ACC112 (cell line): ENCODE measurements at regions not wholly inside any gene's neighbourhood (a gene's known extent, or its start where the extent isn't known, plus 50 kb on each side); places are given as distances from the start of the nearest gene placed in this dataset.
"Not testable (repeated sequence)": the region's sequence is repeated elsewhere in the genome, so short reads cannot be mapped to it uniquely, and the experiment has no call there.

ENCODE experiments used
- H2AFZ ChIP-seq: fragments of 200-600 bp; sonication (generic); one replicate; pipeline ENCODE4 v1.6.0; 2017; ENCODE audit warnings: antibody characterized with exemption, low read length; ENCODE audit not compliant: unreplicated experiment
- H3K27ac ChIP-seq: fragments of 200-600 bp; sonication (generic); 2 replicates; pipeline ENCODE4 v1.5.1; 2014; ENCODE audit warnings: low read depth, mild to moderate bottlenecking, antibody characterized with exemption, low read length, moderate library complexity
- H3K27me3 ChIP-seq: fragments of 200-600 bp; sonication (generic); 2 replicates; pipeline ENCODE4 v1.6.1; 2014; ENCODE audit warnings: mild to moderate bottlenecking, antibody characterized with exemption, low read length, moderate library complexity, mixed read lengths; ENCODE audit not compliant: insufficient read depth
- H3K36me3 ChIP-seq: fragments of 200-600 bp; sonication (generic); 2 replicates; pipeline ENCODE4 v1.6.1; 2016; ENCODE audit warnings: mild to moderate bottlenecking, antibody characterized with exemption, low read length, moderate library complexity, mixed read lengths; ENCODE audit not compliant: insufficient read depth
- H3K4me1 ChIP-seq: fragments of 200-600 bp; sonication (generic); one replicate; pipeline ENCODE4 v1.6.1; 2016; ENCODE audit warnings: low read length, mixed read lengths; ENCODE audit not compliant: insufficient read depth, unreplicated experiment, control insufficient read depth
- H3K4me3 ChIP-seq: fragments of 200-600 bp; sonication (generic); 2 replicates; pipeline ENCODE4 v1.5.1; 2014; ENCODE audit warnings: mild to moderate bottlenecking, low read depth, low read length
- H3K79me2 ChIP-seq: fragments of 200-600 bp; sonication (generic); one replicate; pipeline ENCODE4 v1.6.0; 2016; ENCODE audit warnings: low read length; ENCODE audit not compliant: control insufficient read depth, unreplicated experiment, insufficient read depth

DNA sequence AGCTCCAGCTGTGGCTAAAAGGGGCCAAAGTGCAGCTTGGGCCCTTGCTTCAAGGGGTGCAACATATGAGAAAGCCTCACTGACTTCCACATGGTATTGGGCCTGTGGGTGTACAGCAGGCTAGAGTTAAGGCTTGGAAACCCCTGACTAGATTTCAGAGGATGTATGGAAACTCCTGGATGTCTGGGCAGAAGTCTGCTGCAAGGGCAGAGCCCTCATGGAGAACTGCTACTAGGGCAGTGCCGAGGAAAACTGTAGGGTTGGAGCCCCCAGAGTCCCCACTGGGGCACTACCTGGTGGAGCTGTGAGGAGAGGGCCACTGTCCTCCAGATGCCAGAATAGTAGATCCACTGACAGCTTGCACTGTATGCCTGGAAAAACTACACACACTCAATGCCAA is 69.5 kb downstream of the XCL2 start:
- Histone ChIP-seq H3K4me3 (no peak overlapping the region), H3K36me3 (no peaks in the 10 kb centered on the region), H3K27ac (no peak overlapping the region), H3K27me3 (no peaks in the 10 kb centered on the region), H3K4me1 (peaks cover 17% of the 10 kb centered on the region), H2AFZ (no peak overlapping the region), H3K79me2 (no peaks in the 10 kb centered on the region)

DNA sequence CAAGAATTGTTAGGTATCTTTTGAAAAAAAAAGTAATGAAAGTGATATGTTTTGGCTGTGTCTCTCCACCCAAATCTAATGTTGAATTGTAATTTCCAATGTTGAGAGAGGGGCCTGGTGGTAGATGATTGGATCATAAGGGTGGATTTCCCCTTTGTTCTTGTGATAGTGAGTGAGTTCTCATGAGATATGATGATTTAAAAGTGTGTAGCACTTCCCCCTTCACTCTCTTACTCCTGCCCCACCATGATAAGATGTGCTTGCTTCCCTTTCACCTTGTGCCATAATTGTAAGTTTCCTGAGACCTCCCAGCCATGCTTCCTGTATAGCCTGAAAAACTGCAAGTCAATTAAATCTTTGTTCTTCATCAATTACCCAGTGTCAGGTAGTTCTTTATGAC is 70.7 kb downstream of the XCL2 start:
- H3K4me3 ChIP-seq = no peak overlapping the region
- no peaks in the 10 kb centered on the region for H3K36me3 ChIP-seq
- peaks cover 23% of the 10 kb centered on the region for H3K4me1 ChIP-seq
- no peaks in the 10 kb centered on the region for H3K79me2 ChIP-seq
- no peak overlapping the region for H3K27ac ChIP-seq
- H3K27me3 ChIP-seq = no peaks in the 10 kb centered on the region
- no peak overlapping the region for H2AFZ ChIP-seq

DNA sequence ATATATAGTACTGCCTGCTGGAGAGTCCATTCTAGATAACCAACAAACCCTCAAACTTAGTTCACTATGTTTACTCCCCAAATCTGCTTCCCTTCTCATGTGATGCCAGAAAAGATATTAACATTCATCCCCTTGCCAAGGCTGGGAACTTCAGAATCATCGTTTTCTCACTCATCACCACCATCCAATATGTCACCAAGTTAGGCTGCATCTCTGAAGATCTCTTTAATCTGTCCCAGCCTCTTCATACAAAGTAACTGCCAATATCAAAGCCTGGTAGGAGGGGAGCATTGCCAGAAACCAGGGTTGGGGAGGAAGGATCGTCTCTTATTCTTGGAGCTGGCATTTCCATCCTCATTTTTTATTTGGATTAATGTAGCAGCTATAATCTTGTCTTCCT is 71.6 kb downstream of the XCL2 start:
- no peak overlapping the region for H3K4me3 ChIP-seq
- H3K4me1 ChIP-seq = peaks cover 29% of the 10 kb centered on the region
- H3K36me3 ChIP-seq = no peaks in the 10 kb centered on the region
- no peaks in the 10 kb centered on the region for H3K79me2 ChIP-seq
- H2AFZ ChIP-seq = no peak overlapping the region
- no peaks in the 10 kb centered on the region for H3K27me3 ChIP-seq
- H3K27ac ChIP-seq = no peak overlapping the region

DNA sequence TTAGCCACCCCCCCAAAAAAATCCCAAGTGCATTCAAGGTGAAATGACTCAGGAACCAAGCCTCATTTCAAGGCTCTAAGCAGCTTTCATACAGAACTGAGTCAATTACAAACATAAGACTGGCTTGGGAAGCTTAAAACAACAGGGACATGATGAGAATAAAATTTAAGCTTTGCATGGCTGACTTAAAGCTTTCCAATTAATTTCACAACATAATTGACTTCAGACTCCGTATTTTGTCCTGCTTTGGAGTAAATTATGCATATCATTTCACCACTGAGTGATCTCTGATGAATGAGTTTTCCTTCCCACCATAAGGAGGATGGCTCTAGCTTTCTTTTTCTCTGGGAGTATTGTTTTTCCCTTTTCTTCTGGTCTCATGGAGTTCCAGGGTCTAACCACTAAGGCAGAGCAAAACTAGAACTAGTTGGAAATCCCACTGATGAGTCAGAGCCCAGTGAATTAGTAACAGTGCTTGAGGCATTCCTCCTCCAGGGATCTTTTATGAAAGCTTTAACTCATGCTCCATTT is 72.8 kb downstream of the XCL2 start:
- Histone ChIP-seq H3K36me3 (no peaks in the 10 kb centered on the region), H3K27me3 (no peaks in the 10 kb centered on the region), H2AFZ (peak overlapping the region; percentile 81), H3K4me1 (peaks cover 29% of the 10 kb centered on the region), H3K79me2 (no peaks in the 10 kb centered on the region), H3K27ac (peak overlapping the region; percentile 92), H3K4me3 (peak overlapping the region; percentile 59)

DNA sequence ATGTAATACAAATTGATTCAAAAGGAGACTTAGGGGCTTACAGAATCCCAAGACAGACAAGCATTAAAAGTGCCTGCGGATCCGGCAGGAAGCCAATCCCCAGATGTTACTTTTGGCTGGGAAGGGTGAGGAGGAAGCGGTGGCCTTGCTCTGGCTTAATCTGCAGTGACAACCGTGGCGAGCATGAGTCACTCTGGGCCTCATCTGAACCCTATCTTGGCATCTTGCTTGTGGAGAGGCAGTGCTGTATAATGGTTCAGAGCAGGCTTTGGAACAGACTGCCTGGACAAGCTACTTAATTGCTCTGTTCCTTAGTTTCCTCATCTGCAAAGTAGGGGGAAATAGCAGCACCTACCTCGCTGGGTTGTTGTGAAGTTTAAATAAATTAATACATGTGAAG is 74.1 kb downstream of the XCL2 start:
- H3K27me3 ChIP-seq = no peaks in the 10 kb centered on the region
- peak overlapping the region; percentile 6 for H2AFZ ChIP-seq
- H3K36me3 ChIP-seq = no peaks in the 10 kb centered on the region
- H3K4me3 ChIP-seq = peak overlapping the region; percentile 59; the same call in 1 of the 2 replicates
- H3K4me1 ChIP-seq = peaks cover 29% of the 10 kb centered on the region
- no peaks in the 10 kb centered on the region for H3K79me2 ChIP-seq
- peak overlapping the region; percentile 92 for H3K27ac ChIP-seq

DNA sequence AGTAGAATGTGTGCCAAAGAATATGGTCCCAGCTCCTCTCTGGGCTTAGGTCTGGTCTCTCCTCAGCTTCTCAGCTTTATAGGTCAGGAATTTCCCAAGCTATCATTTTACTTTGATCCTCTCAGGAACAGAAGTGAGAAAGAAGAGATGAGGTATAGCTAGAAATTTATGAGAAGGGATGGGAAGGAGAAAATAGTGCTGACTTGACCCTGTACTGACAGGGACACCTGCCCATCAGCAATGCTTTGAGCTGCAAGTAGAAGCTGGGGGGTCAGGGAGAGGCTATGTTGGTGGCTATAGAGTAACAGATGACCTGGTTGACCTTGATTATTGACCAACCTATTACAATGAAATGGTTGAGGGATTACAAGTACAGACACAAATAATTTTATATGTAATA is 75.0 kb downstream of the XCL2 start:
- Histone ChIP-seq H3K4me3 (no peak overlapping the region), H3K79me2 (no peaks in the 10 kb centered on the region), H3K36me3 (no peaks in the 10 kb centered on the region), H3K4me1 (peaks cover 29% of the 10 kb centered on the region), H2AFZ (no peak overlapping the region), H3K27me3 (no peaks in the 10 kb centered on the region), H3K27ac (no peak overlapping the region; the same call in 1 of the 2 replicates)

DNA sequence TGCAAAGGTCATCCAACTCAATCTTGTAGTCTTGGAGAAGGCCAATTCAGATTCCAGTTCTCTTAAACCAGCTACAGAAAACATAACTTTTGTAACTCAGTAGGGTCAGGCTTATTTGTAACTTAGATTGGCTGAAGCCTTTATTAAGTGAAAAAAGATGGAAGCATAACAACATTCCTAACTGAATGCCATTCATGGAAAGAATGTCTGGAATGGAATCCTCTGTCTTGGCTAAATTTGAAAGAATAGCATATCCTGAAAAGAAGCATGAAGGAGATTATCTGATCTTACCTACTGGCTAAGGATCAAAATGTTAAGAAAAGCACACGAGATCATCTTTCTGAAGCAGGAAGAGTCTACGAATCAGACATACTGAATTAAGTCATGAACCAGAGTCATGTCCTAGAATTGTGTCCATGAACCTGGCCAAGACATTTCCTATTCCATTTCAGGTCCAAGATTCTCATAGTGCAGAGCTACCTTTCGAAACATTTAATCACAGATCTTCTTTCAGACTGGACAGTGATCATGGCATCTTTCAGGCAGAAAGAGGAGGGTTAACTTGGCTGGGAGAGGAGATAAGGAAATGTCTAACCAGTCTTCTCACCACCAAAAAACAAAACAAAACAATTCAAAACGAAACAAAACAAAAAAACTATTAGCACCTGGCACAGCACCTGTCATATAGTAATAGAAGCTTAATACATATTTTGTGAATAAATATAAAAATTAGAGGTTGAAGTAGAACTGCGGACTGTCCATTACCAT is 75.6 kb downstream of the XCL2 start:
- no peaks in the 10 kb centered on the region for H3K36me3 ChIP-seq
- no peak overlapping the region for H2AFZ ChIP-seq
- H3K27me3 ChIP-seq = no peaks in the 10 kb centered on the region
- no peaks in the 10 kb centered on the region for H3K79me2 ChIP-seq
- H3K27ac ChIP-seq = no peak overlapping the region; the same call in 1 of the 2 replicates
- H3K4me1 ChIP-seq = peaks cover 29% of the 10 kb centered on the region
- H3K4me3 ChIP-seq = no peak overlapping the region

DNA sequence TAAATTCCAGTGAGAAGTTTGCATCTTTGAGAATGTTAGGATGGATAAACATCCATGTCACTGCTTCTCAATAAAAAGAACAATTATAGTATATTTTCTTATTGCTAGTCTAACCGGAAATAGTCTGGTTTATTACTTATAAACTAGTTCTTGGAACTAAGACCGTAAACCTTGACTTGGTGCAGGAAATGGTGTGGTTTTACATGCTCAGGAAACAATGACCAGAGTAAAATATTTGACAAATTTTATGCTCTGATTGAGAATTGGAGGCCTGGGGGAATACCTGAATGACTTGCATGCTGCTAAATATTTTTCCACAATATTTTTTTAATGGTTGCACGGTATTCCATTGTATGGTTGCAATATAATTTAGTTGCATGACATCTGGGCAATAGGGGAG is 76.3 kb downstream of the XCL2 start:
- Histone ChIP-seq H3K36me3 (no peaks in the 10 kb centered on the region), H2AFZ (no peak overlapping the region), H3K27me3 (no peaks in the 10 kb centered on the region), H3K27ac (no peak overlapping the region), H3K4me1 (peaks cover 29% of the 10 kb centered on the region), H3K79me2 (no peaks in the 10 kb centered on the region), H3K4me3 (no peak overlapping the region)

DNA sequence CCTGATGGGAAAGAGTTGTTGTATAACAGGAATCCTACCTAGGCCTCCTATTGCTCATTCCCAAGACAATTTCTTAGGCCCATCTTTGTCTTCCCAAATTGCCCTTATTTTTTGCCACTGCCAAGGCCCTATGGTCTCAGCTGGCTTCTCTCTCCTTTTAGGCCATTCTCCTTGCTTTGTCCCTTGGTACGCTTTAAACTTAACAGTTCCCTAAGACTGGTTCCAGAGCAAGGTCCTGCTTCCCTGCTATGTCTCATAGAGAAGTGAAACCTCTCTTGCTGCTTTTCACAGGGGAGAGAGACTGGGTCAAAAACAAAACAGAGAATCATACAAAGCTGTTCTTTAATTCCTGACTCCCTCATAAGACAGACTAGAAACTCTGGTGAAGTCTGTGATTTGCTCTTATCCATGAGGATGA is 77.1 kb downstream of the XCL2 start:
- no peaks in the 10 kb centered on the region for H3K27me3 ChIP-seq
- no peaks in the 10 kb centered on the region for H3K36me3 ChIP-seq
- no peak overlapping the region for H3K4me3 ChIP-seq
- no peak overlapping the region for H3K27ac ChIP-seq
- no peaks in the 10 kb centered on the region for H3K79me2 ChIP-seq
- H3K4me1 ChIP-seq = peaks cover 29% of the 10 kb centered on the region
- no peak overlapping the region for H2AFZ ChIP-seq

DNA sequence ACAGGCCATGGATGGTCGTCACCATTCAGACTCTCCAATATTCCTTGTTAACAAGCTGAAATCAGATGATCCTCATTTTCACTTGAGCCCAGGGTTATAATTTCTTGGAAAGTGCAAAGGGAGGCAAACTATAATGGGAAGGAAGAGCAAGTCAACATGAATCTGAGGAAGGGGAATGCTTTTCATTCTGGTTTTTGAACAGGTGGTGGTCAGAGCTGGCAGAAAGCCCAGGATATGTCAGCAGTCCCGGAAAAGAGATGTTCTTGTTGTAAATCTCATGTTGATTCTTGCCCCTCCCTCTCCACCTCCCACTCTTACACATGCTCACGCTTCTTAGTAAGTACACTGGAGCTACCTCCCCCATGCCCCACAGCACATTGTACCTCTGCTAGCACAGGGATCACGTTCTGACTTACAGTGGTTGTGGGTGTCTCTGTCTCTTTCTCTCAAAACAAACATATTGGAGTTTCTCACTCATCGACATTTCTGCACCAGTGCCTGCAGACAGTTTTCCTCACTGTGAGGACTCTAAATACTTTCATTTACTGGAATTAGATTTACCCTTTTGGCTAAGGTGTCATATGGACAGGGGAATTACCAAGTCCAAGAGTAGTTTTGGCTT is 77.6 kb downstream of the XCL2 start:
- H3K36me3 ChIP-seq = no peaks in the 10 kb centered on the region
- no peaks in the 10 kb centered on the region for H3K79me2 ChIP-seq
- no peak overlapping the region for H3K27ac ChIP-seq
- no peak overlapping the region for H3K4me3 ChIP-seq
- H2AFZ ChIP-seq = no peak overlapping the region
- peaks cover 29% of the 10 kb centered on the region for H3K4me1 ChIP-seq
- H3K27me3 ChIP-seq = no peaks in the 10 kb centered on the region

DNA sequence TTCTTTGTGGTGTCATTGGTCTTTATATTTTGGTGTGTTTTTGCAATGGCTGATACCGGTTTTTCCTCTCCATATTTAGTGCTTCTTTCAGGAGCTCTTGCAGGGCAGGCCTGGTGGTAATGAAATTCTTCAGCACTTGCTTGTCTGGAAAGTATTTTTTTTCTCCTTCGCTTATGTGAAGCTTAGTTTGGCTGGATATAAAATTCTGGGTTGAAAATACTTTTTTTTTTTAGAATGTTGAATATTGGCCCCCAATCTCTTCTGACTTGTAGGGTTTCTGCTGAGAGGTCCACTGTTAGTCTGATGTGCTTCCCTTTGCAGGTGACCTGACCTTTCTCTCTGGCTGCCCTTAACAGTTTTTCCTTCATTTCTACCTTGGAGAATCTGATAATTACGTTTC is 82.7 kb downstream of the XCL2 start:
- not testable (repeated sequence) for H3K79me2 ChIP-seq, H3K36me3 ChIP-seq, H3K4me1 ChIP-seq, H3K27ac ChIP-seq, H2AFZ ChIP-seq, H3K4me3 ChIP-seq, H3K27me3 ChIP-seq
